Suppressor macrophage (primary cell): ENCODE measurements at regions not wholly inside any gene's neighbourhood (a gene's known extent, or its start where the extent isn't known, plus 50 kb on each side); places are given as distances from the start of the nearest gene placed in this dataset.
"Not testable (repeated sequence)": the region's sequence is repeated elsewhere in the genome, so short reads cannot be mapped to it uniquely, and the experiment has no call there.

Experiments
- DNase-seq, 4 experiments: peaks; one replicate each; pipeline ENCODE4 v3.0.0-alpha.2; 2020 to 2022

- peak in 1 of 4 experiments; percentile 30 for DNase-seq
These were observed 104.8 kb upstream of the CLINT1 start for GRCh38 chr5:157963761-157964160.

GRCh38 chr5:157963244-157963643 lies 104.3 kb upstream of the CLINT1 start:
- no peak for DNase-seq

DNA sequence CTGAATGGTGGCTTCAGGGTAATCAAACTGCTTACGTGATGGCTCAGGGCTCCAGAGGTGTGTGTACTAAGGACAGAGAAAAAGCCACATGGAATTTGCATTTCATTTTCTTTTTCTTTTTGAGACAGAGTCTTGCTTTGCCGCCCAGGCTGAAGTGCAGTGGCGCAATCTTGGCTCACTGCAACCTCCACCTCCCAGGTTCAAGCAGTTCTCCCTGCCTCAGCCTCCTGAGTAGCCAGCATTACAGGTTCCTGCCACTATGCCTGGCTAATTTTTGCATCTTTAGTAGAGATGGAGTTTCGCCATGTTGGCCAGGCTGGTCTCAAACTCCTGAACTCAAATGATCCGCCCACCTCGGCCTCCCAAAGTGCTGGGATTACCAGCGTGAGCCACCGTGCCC lies 103.7 kb upstream of the CLINT1 start:
- DNase-seq = not testable (repeated sequence)

- DNase-seq = no peak
These were observed 103.1 kb upstream of the CLINT1 start for GRCh38 chr5:157961896-157962590.

DNA sequence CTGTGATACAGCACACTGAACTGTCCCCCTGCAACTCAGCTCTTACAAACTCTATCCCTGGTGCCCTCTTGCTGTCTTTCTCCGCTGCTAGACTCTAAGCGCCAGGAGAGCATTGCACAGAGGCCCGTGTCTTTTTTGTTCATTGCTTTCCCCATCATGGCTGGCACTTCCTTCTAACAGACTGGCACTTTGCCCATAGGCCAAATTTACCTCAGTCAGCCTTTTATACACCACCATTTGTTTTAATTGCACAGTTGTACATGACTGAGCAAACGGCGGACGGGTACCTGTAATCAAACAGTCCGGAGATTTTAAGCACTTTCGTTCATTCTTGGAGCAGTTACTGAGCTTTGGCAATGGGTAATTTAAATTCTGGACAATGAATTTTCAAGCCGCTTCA lies 102.2 kb upstream of the CLINT1 start:
- no peak for DNase-seq

GRCh38 chr5:157959370-157959769 lies 100.4 kb upstream of the CLINT1 start:
- DNase-seq = no peak

DNA sequence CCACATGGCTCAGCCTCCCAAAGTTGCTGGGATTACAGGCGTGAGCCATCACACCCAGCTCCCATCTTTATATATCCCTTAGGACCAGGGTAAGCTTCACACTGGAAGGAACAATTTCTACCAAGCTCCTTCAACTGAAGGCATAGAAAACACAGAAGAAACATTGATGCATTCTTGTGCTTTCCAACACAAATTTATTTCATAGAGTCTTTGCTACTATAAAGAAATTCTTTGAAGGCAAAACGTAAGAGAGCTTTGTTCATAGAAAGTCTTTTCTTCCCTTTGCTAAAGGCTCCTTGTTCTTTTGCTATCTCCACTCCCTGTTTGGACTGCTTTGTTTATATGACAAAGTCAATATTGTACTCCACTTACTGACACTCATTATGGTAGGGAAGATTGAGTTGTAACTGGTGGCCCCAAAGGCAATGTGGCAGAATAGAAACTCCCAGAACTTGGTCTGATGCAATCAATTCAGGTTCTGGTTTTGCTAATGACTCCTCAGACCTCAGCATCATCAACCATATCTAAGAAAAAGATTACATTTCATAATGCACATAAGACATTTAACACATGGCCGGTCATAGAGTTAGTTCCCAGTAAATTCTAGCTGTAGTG lies 97.4 kb upstream of the CLINT1 start:
- DNase-seq = no peak

- DNase-seq = no peak
These were observed 96.7 kb upstream of the CLINT1 start for GRCh38 chr5:157955541-157956172.

GRCh38 chr5:157952374-157952685 lies 93.4 kb upstream of the CLINT1 start:
- no peak for DNase-seq

DNA sequence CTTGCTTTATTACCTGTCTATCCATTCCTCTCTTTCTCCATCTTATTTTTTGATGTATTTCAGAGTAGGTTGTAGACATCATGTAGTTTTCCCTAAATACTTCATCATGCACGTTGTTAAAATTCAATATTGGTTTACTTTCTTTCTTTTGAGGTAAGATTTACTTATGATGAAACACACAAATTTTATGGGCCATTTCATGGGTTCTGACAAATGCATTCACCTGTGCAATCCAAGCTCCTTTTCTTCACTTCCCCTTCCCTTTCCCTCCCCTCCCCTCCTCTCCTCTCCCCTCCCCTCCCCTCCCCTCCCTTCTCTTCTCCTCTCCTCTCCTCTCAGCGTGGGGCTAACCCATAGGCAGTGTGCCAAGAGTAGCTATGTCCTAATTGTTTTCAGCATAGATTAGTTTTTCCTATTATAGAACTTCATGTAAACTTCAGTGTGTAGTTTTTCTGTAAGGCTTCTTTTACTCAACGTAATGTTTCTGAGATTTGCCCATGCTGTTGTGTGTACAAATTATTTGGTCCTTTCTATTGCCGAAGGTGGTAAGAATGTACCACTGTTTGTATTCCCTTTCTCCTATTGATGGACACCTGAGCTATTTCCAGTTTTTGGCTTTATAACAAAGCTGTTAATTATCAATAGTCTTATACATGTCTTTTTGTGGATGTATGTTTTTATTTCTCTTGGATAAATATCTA lies 92.9 kb upstream of the CLINT1 start:
- no peak for DNase-seq

DNA sequence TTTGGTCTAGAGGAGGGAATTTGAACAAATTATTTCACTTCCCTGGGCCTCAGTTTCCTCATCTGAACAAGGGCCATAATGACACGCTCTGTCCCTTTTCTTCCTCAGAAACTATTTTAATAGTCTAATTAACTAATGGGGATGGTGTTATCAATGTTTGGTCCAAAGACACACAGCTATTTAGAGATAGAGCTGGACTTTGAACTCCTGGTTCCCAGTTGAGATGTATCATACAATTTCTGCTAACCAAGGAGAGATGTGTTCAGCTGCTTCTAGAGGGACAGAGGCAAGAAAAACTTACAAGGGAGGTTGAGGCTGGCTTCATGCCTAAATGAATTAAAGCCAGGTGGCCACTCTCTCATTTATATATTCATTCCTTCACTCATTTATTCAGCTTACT lies 90.6 kb upstream of the CLINT1 start:
- DNase-seq = no peak

DNA sequence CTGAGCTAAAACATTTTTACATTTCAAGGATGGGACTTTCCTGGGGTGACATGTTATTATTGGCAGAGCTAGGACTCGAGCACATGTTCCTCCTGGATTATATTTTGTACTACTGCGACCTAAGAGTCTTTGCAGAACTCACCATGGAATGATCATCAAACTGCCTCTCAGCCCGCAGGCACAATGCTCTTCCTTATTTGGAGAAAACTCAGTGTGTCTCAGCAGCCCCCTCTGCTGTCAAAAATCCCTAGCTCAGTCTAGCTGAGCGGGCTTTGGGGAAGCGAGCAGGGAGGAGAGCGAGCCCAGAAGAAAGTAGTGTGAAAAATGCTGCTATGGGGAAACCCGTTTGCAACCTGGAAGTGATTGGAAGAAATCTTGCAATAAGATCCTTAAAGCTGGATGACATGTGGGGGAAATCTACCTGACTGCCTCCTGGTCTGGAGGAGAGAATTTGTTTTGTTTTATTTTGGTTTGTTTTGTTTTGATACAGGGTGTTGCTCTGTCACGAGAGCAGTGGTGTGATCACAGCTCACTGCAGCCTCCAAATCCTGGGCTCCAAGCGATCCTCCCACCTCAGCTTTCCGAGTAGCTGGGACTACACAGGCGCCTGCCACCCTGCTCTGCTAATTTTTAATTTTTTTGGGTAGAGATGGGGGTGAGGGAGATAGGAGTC lies 89.9 kb upstream of the CLINT1 start:
- peak; percentile 93 to 96 (median 94) for DNase-seq

- DNase-seq = no peak
These were observed 88.2 kb upstream of the CLINT1 start for GRCh38 chr5:157947156-157947555.

DNA sequence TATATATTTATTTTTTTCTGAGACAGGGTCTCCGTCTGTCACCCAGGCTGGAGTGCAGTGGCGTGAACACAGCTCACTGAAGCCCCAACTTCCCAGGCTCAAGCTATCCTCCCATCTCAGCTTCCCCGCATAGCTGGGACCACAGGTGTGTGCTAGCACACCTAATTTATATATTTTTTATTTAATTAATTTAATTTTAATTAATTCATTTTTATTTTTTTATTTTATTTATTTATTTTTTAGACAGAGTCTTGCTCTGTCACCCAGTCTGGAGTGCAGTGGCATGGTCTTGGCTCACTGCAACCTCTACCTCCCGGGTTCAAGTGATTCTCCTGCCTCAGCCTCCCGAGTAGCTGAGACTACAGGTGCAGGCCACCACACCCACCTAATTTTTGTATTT lies 86.9 kb upstream of the CLINT1 start:
- not testable (repeated sequence) for DNase-seq

- no peak for DNase-seq
These were observed 86.0 kb upstream of the CLINT1 start for GRCh38 chr5:157944938-157945337.

DNA sequence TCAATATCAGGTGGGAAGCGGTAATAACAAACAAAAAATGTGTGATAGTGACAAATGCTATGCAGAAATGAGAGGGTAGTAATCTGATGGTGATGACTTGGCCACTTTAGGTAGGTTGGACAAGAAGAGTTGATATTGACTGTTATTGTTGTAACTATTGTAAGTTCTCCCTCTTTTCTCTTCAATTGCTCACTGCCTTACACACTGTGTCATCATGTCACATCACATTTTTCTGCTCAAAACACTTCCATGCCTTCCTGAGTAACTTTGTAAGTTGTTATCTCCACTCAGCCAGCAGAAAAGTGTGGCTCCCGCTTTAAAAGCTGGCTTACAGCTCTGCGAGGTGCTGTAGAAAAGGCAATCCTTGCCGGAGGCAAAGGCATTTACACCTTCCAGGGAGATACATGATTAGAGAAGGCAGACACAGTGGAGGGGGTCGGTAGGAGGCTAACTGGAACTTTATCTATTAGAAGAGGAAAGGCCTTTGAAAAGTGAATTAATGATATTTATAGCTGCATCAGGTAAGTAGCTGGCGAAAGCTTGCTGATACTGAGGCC lies 85.2 kb upstream of the CLINT1 start:
- DNase-seq = no peak

DNA sequence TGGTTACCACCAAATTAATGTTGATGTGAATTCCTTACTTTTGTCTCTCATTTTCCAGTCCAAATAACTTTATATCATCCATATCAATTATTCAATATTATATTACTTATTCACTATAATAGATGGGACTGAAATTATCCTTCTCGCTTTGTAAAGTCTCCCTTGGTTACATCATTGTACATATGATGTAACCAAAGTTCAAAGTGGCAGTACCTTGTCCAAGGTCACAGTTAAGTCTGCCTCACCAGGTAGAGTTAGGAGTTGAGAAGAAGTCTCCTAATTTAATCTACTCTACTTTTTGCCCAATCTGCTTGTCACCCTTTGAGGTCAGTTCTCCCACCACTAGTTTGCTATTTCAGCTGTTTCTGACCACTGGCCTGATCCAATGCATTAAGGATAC lies 83.7 kb upstream of the CLINT1 start:
- no peak for DNase-seq

GRCh38 chr5:157941616-157942015 lies 82.7 kb upstream of the CLINT1 start:
- DNase-seq = no peak

DNA sequence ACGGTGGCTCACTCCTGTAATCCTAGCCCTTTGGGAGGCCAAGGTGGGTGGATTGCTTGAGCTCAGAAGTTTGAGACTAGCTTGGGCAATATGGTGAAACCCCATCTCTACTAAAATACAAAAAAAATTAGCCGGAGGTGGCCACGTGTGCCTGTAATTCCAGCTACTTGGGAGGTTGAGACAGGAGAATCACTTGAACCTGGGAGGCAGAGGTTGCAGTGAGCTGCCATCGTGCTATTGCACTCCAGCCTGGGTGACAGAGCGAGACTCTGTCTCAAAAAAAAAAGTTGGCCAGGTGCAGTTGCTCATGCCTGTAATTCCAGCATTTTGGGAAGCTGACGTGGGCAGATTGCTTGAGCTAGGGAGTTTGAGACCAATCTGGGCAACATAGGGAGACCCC lies 79.2 kb upstream of the CLINT1 start:
- DNase-seq = not testable (repeated sequence)

DNA sequence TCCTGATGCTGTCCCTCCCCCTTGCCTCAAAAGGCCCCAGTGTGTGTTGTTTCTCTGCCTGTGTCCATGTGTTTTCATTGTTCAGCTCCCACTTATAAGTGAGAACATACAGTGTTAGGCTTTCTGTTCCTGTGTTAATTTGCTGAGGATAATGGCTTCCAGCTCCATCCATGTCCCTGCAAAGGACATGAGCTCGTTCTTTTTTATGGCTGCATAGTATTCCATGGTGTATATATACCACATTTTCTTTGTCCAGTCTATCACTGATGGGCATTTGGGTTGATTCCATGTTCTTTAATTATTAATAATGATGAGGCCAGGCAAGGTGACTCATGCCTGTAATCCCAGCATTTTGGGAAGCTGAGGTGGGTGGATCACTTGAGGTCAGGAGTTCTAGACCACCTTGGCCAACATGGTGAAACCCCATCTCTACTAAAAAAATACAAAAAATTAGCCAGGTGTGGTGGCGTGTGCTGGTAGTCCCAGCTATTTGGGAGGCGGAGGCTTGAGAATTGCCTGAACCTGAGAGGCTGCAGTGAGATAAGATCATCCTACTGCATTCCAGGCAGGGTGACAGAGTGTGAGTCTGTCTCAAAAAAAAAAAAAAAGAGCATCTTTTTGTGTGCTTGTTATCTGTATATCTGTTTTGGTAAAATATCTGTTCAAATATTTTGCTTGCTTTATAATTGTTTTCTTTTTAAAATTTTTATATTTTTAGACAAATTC lies 78.0 kb upstream of the CLINT1 start:
- not testable (repeated sequence) for DNase-seq

- DNase-seq = no peak
These were observed 75.7 kb upstream of the CLINT1 start for GRCh38 chr5:157934600-157934999.

DNA sequence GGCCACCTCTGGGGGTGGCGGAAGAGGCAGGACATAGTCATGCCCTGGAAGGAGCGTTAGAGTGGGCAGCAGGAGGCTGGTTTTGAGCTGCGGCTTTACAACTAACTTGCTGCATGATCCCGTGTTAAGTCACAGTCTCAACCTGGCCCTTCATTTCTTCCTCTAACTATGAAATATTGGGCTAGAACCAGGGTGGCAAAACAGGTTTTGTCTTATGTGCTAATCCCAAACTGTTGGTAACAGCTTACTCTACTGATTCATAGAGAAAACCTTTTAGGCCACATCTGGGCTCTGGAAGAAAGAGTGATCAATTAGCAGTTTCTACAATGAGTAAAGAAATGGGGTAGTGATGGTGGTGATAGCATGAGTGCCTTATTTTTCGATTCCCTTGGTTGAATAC lies 74.1 kb upstream of the CLINT1 start:
- DNase-seq = no peak
